OCI-LY3 (cell line): ENCODE measurements at regions not wholly inside any gene's neighbourhood (a gene's known extent, or its start where the extent isn't known, plus 50 kb on each side); places are given as distances from the start of the nearest gene placed in this dataset.

Experiments used
- H2AFZ ChIP-seq: fragments of 200-600, 300-600 bp; shearing (Covaris generic); 2 replicates; pipeline ENCODE4 v1.6.0; 2014; ENCODE audit warnings: antibody characterized with exemption, low read depth, low read length
- H3K27ac ChIP-seq: fragments of 200-600, 300-600 bp; sonication (generic); 2 replicates; pipeline ENCODE4 v1.5.1; 2014; ENCODE audit warnings: mild to moderate bottlenecking, low read length, moderate library complexity, mixed read lengths
- H3K27me3 ChIP-seq: fragments of 200-600, 300-600 bp; sonication (generic); 2 replicates; pipeline ENCODE4 v1.6.1; 2014; ENCODE audit warnings: low read depth, low read length, mixed read lengths
- H3K36me3 ChIP-seq: fragments of 200-600, 300-600 bp; sonication (generic); replicated peaks from 2 replicates; pipeline ENCODE3; 2014; ENCODE audit warnings: low read depth, low read length, mixed read lengths
- H3K4me1 ChIP-seq: fragments of 300-600, 200-600 bp; sonication (generic); 2 replicates; pipeline ENCODE4 v1.6.1; 2014; ENCODE audit warnings: low read length, mixed read lengths
- H3K4me2 ChIP-seq: fragments of 200-600, 300-600 bp; sonication (generic); 2 replicates; pipeline ENCODE4 v1.6.1; 2014; ENCODE audit warnings: low read length, mixed read lengths
- H3K4me3 ChIP-seq: fragments of 300-600, 200-600 bp; sonication (generic); 2 replicates; pipeline ENCODE4 v1.5.1; 2014; ENCODE audit warnings: antibody characterized with exemption, mild to moderate bottlenecking, low read length, moderate library complexity
- H3K79me2 ChIP-seq: fragments of 300-600, 200-600 bp; shearing (Covaris generic); 2 replicates; pipeline ENCODE4 v1.6.1; 2014; ENCODE audit warnings: mild to moderate bottlenecking, low read length, mixed read lengths
- H3K9ac ChIP-seq: fragments of 300-600, 200-600 bp; shearing (Covaris generic); 2 replicates; pipeline ENCODE4 v1.6.0; 2014; ENCODE audit warnings: mild to moderate bottlenecking, low read length, moderate library complexity
- H3K9me3 ChIP-seq: fragments of 200-600, 300-600 bp; shearing (Covaris generic); 2 replicates; pipeline ENCODE4 v1.6.1; 2014; ENCODE audit warnings: low read length, mixed read lengths; ENCODE audit not compliant: insufficient read depth
- H4K20me1 ChIP-seq: fragments of 200-600, 300-600 bp; sonication (generic); 2 replicates; pipeline ENCODE4 v1.6.1; 2016; ENCODE audit warnings: low read length, mixed read lengths; ENCODE audit not compliant: insufficient read depth
- EZH2phosphoT487 ChIP-seq: fragments of 200-600 bp; shearing (Covaris generic); IDR thresholded peaks from 2 replicates; pipeline ENCODE4 v1.6.1; 2018; ENCODE audit warnings: antibody characterized with exemption, mixed run types, low read depth
- TF ChIP-seq, protein P1 (sequence below): fragments of 200-600, 300-600 bp; sonication (generic); IDR thresholded peaks from 2 replicates; pipeline ENCODE4 v1.5.1; 2014; ENCODE audit warnings: antibody characterized with exemption, low read length, low read depth

DNA sequence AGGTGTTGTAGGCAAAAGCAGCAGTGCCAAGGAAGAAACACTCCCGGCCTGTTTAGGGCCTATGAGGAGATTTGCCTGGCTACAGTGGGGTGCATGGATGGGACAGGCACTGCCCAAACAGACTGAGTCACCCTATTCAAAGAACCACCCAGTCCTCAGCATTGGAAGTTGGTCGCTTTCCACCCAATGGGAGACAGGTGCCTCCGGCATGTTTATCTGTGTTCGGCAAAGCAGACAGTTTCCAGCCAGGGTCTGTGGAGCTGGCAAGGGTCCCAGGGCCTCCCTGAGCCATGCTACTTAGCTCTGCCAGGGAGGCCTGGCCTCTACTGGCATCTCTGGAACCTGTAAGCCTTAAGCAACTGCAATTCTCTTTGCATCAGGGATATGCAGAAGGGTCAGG is 165.1 kb upstream of the ATP6AP2 start:
- H2AFZ ChIP-seq = no peak overlapping the region
- no peak overlapping the region for H3K27ac ChIP-seq
- no peaks in the 10 kb centered on the region for H3K79me2 ChIP-seq
- no peaks in the 10 kb centered on the region for H3K9me3 ChIP-seq
- no peak overlapping the region for H3K9ac ChIP-seq
- no peak overlapping the region for H3K4me3 ChIP-seq
- no peaks in the 10 kb centered on the region for H3K36me3 ChIP-seq
- TF ChIP-seq, protein P1, sequence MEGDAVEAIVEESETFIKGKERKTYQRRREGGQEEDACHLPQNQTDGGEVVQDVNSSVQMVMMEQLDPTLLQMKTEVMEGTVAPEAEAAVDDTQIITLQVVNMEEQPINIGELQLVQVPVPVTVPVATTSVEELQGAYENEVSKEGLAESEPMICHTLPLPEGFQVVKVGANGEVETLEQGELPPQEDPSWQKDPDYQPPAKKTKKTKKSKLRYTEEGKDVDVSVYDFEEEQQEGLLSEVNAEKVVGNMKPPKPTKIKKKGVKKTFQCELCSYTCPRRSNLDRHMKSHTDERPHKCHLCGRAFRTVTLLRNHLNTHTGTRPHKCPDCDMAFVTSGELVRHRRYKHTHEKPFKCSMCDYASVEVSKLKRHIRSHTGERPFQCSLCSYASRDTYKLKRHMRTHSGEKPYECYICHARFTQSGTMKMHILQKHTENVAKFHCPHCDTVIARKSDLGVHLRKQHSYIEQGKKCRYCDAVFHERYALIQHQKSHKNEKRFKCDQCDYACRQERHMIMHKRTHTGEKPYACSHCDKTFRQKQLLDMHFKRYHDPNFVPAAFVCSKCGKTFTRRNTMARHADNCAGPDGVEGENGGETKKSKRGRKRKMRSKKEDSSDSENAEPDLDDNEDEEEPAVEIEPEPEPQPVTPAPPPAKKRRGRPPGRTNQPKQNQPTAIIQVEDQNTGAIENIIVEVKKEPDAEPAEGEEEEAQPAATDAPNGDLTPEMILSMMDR = no peak
- TF ChIP-seq EZH2phosphoT487 = no peak
- H3K4me1 ChIP-seq = no peaks in the 10 kb centered on the region
- H3K4me2 ChIP-seq = no peak overlapping the region
- no peaks in the 10 kb centered on the region for H3K27me3 ChIP-seq
- no peaks in the 10 kb centered on the region for H4K20me1 ChIP-seq

DNA sequence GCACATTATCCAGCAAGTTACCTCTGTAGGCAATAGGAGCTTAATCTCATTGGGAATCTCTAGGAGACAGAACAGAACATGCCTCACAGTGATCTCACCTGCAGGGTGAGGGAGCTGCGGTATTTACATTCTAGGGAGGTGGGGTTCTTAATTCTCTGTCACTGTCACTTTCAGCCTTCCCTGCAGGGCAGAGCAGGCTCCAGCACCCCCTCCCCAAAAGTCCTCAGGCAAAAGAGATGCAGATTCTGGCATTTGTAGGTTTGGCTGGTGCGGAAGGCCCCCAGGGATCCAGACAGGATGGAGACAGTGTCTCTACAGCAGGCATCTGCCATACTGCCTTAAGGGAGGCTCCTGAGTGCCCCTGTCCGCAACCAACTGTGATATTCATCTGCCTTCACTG is 166.4 kb upstream of the ATP6AP2 start:
- Histone ChIP-seq H4K20me1 (no peaks in the 10 kb centered on the region), H3K36me3 (no peaks in the 10 kb centered on the region), H3K9ac (no peak overlapping the region), H3K27ac (no peak overlapping the region), H3K4me3 (no peak overlapping the region), H3K9me3 (no peaks in the 10 kb centered on the region), H3K79me2 (no peaks in the 10 kb centered on the region), H3K4me1 (no peaks in the 10 kb centered on the region), H2AFZ (no peak overlapping the region), H3K27me3 (no peaks in the 10 kb centered on the region), H3K4me2 (no peak overlapping the region)
- TF ChIP-seq EZH2phosphoT487 = no peak
- TF ChIP-seq, protein P1 = no peak

DNA sequence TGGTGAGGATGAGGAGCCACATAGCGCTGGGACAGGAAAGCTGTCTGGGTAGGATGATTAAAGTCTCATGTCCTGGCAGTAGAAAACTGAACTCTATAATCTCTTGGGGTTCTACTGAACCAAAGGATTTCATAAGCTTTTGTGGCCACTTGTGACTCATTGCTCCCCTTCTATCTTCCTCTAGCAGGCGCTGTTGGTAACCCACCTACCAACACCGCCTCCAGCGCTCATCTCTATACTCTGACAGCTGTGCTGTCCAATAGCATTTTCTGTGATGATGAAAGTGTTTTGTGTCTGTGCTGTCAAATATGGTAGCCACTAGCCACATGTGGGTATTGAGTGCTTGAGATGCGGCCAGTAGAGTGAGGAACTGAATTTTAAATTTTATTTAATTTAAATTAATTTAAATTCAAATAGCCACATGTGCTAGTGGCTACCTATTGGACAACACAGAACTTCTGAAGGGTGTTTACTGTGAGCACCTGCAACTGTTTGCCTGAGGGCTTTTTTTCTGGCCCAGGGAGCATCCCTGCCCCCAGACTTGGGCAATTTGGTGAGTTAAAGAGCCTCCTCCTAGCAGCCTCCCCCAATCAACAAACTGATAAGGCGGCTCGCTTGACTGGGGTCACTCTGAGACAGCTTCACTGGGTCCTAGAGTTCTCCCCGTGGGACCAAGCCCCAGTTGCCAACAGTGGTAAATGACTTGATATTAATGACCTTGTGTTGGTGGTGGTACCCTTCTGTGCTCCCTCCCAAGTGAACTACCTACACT is 169.2 kb upstream of the ATP6AP2 start:
- no peaks in the 10 kb centered on the region for H3K36me3 ChIP-seq
- no peak overlapping the region for H3K27ac ChIP-seq
- TF ChIP-seq EZH2phosphoT487 = no peak
- TF ChIP-seq, protein P1 = peak; percentile 44
- H3K9me3 ChIP-seq = no peaks in the 10 kb centered on the region
- H3K4me1 ChIP-seq = peaks cover 6% of the 10 kb centered on the region
- no peaks in the 10 kb centered on the region for H3K79me2 ChIP-seq
- H3K9ac ChIP-seq = no peak overlapping the region
- no peaks in the 10 kb centered on the region for H3K27me3 ChIP-seq
- H3K4me3 ChIP-seq = no peak overlapping the region
- no peaks in the 10 kb centered on the region for H4K20me1 ChIP-seq
- H3K4me2 ChIP-seq = no peak overlapping the region
- no peak overlapping the region for H2AFZ ChIP-seq

DNA sequence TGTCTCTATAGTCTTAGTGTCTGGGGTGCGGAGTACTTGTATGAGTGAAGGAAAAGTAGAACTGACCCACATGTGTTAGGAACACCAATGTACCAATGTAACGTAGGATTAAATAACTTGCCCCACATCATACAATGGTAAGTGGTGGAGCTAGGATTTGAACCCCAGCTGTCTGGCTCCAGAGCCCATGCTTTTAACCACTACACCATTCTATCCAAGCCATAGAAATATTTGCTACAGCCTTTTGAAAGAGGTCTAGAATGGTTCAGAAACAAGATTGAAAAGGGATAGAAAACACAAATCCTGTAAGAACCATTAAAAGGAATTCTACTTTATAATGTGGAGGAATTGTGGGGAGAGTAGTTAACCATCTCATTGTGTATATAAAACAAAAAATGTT is 169.9 kb upstream of the ATP6AP2 start:
- H3K79me2 ChIP-seq = no peaks in the 10 kb centered on the region
- H3K4me1 ChIP-seq = peaks cover 12% of the 10 kb centered on the region
- H3K36me3 ChIP-seq = no peaks in the 10 kb centered on the region
- H3K27ac ChIP-seq = no peak overlapping the region
- no peak overlapping the region for H3K9ac ChIP-seq
- no peak overlapping the region for H3K4me2 ChIP-seq
- no peak for TF ChIP-seq EZH2phosphoT487
- TF ChIP-seq, protein P1 = no peak
- no peaks in the 10 kb centered on the region for H3K27me3 ChIP-seq
- no peaks in the 10 kb centered on the region for H3K9me3 ChIP-seq
- H3K4me3 ChIP-seq = no peak overlapping the region
- no peak overlapping the region for H2AFZ ChIP-seq
- H4K20me1 ChIP-seq = no peaks in the 10 kb centered on the region
